ENCODE measurements at regions not wholly inside any gene's neighbourhood (a gene's known extent, or its start where the extent isn't known, plus 50 kb on each side); places are given as distances from the start of the nearest gene placed in this dataset.

GRCh38 chr5:136439367-136439766 lies 74.0 kb upstream of the TRPC7 start:
- CTCF ChIA-PET, result interaction anchor here (1.3 kb wide), 1 partner anchor 191 kb away, joined by 3 read pairs; no protein-coding TSS in a partner anchor
- TF ChIP-seq CTCF (IDR thresholded peaks at IDR 0.05; ENCODE audit: insufficient read depth in 1 of 2, low read depth in 1 of 2, low read length in 1 of 2, severe bottlenecking in 1 of 2, unreplicated experiment in 1 of 2), result no peak
- intact Hi-C loops (cut with micrococcal nuclease; ENCODE audit: unreplicated experiment), result no loop called here
- no TSS peak for BruUV-seq (replicated peaks)
- Histone ChIP-seq H3K4me1 (no peaks in the 10 kb centered on the region), H3K4me3 (ENCODE audit: low read depth, low read length) (no peak overlapping the region), H3K27me3 (replicated peaks; ENCODE audit: control insufficient read depth, insufficient read depth, low read length) (no peaks in the 10 kb centered on the region), H3K36me3 (ENCODE audit: control insufficient read depth, insufficient read depth, low read length) (no peaks in the 10 kb centered on the region), H3K9me3 (0 out of 2 replicates have a peak, but pooled peaks cover 4% of the 10 kb centered on the region)
- Mint-ChIP-seq H3K36me3 (ENCODE audit: insufficient read depth, unreplicated experiment) (no peaks in the 10 kb centered on the region), H3K27ac (ENCODE audit: unreplicated experiment) (no peak overlapping the region), H3K9me3 (ENCODE audit: unreplicated experiment) (peaks cover 25% of the 10 kb centered on the region), H3K27me3 (ENCODE audit: insufficient read depth, unreplicated experiment) (peaks cover 17% of the 10 kb centered on the region), H3K4me1 (ENCODE audit: low read depth, unreplicated experiment) (no peaks in the 10 kb centered on the region), H3K4me3 (ENCODE audit: unreplicated experiment) (no peak overlapping the region)
- DNase-seq, result no peak
- POLR2A ChIA-PET, result no interaction called here

- no TSS peak for BruUV-seq (replicated peaks)
- CTCF ChIA-PET, result no interaction called here
- Histone ChIP-seq H3K4me1 (no peaks in the 10 kb centered on the region), H3K4me3 (ENCODE audit: low read depth, low read length) (no peak overlapping the region), H3K36me3 (ENCODE audit: control insufficient read depth, insufficient read depth, low read length) (no peaks in the 10 kb centered on the region), H3K9me3 (no peaks in the 10 kb centered on the region), H3K27me3 (replicated peaks; ENCODE audit: control insufficient read depth, insufficient read depth, low read length) (no peaks in the 10 kb centered on the region)
- H3K4me1 Mint-ChIP-seq (ENCODE audit: low read depth, unreplicated experiment), result no peaks in the 10 kb centered on the region
- no peaks in the 10 kb centered on the region for H3K9me3 Mint-ChIP-seq (ENCODE audit: unreplicated experiment)
- POLR2A ChIA-PET, result no interaction called here
- peaks cover 24% of the 10 kb centered on the region for H3K27me3 Mint-ChIP-seq (ENCODE audit: insufficient read depth, unreplicated experiment)
- intact Hi-C loops (cut with micrococcal nuclease; ENCODE audit: unreplicated experiment), result no loop called here
- no peak overlapping the region for H3K4me3 Mint-ChIP-seq (ENCODE audit: unreplicated experiment)
- H3K36me3 Mint-ChIP-seq (ENCODE audit: insufficient read depth, unreplicated experiment), result no peaks in the 10 kb centered on the region
- DNase-seq, result no peak
- H3K27ac Mint-ChIP-seq (ENCODE audit: unreplicated experiment), result no peak overlapping the region
- TF ChIP-seq CTCF (IDR thresholded peaks at IDR 0.05; ENCODE audit: insufficient read depth in 1 of 2, low read depth in 1 of 2, low read length in 1 of 2, severe bottlenecking in 1 of 2, unreplicated experiment in 1 of 2), result no peak
Measured at GRCh38 chr5:136435946-136436543, 70.7 kb upstream of the TRPC7 start.

GRCh38 chr5:136434795-136435194 lies 69.5 kb upstream of the TRPC7 start:
- Histone ChIP-seq H3K4me1 (no peaks in the 10 kb centered on the region), H3K27me3 (replicated peaks; ENCODE audit: control insufficient read depth, insufficient read depth, low read length) (no peaks in the 10 kb centered on the region), H3K36me3 (ENCODE audit: control insufficient read depth, insufficient read depth, low read length) (no peaks in the 10 kb centered on the region), H3K4me3 (ENCODE audit: low read depth, low read length) (no peak overlapping the region), H3K9me3 (no peaks in the 10 kb centered on the region)
- no peaks in the 10 kb centered on the region for H3K4me1 Mint-ChIP-seq (ENCODE audit: low read depth, unreplicated experiment)
- peaks cover 21% of the 10 kb centered on the region for H3K27me3 Mint-ChIP-seq (ENCODE audit: insufficient read depth, unreplicated experiment)
- no TSS peak for BruUV-seq (replicated peaks)
- ChIA-PET CTCF (no interaction called here), POLR2A (no interaction called here)
- H3K27ac Mint-ChIP-seq (ENCODE audit: unreplicated experiment), result no peak overlapping the region
- TF ChIP-seq CTCF (IDR thresholded peaks at IDR 0.05; ENCODE audit: insufficient read depth in 1 of 2, low read depth in 1 of 2, low read length in 1 of 2, severe bottlenecking in 1 of 2, unreplicated experiment in 1 of 2), result no peak
- H3K4me3 Mint-ChIP-seq (ENCODE audit: unreplicated experiment), result no peak overlapping the region
- H3K9me3 Mint-ChIP-seq (ENCODE audit: unreplicated experiment), result no peaks in the 10 kb centered on the region
- no peaks in the 10 kb centered on the region for H3K36me3 Mint-ChIP-seq (ENCODE audit: insufficient read depth, unreplicated experiment)
- DNase-seq, result no peak
- intact Hi-C loops (cut with micrococcal nuclease; ENCODE audit: unreplicated experiment), result no loop called here

All from Caco-2 (cell line).